Thyroid gland (tissue), 4 donors: ENCODE measurements at regions not wholly inside any gene's neighbourhood (a gene's known extent, or its start where the extent isn't known, plus 50 kb on each side); places are given as distances from the start of the nearest gene placed in this dataset.
"Not testable (repeated sequence)": the region's sequence is repeated elsewhere in the genome, so short reads cannot be mapped to it uniquely, and the experiment has no call there.

Experiments
- DNase-seq, 2 donors: peaks; one replicate each; pipeline ENCODE4 v3.0.0-alpha.2; 2019
- H3K27ac ChIP-seq, 3 donors: fragments of 200-600 bp; sonication (generic); 1 replicate in 2 of 3; 2 replicates in 1 of 3; pipeline ENCODE4 v1.5.1; 2016 to 2019; ENCODE audit warnings: mild to moderate bottlenecking in 1 of 3, moderate library complexity in 1 of 3
- H3K27me3 ChIP-seq: fragments of 200-600 bp; sonication (generic); one replicate; pipeline ENCODE4 v1.5.1; 2019
- H3K36me3 ChIP-seq, 2 donors: fragments of 200-600 bp; sonication (generic); one replicate each; pipeline ENCODE4 v1.5.1; 2016 to 2019
- H3K4me1 ChIP-seq, 2 donors: fragments of 200-600 bp; sonication (generic); one replicate each; pipeline ENCODE4 v1.5.1; 2017 to 2019
- H3K4me3 ChIP-seq, 3 donors: fragments of 200-600 bp; sonication (generic); replicated peaks in 1 of 3; 1 replicate in 2 of 3; 2 replicates in 1 of 3; pipeline ENCODE4 v1.5.1; 2016; ENCODE audit warnings: mild to moderate bottlenecking in 1 of 3
- H3K9me3 ChIP-seq: fragments of 200-600 bp; sonication (generic); one replicate; pipeline ENCODE4 v1.5.1; 2017
- POLR2A ChIP-seq, 2 donors: fragments of 450-650 bp; IDR thresholded peaks; one replicate each; pipeline ENCODE4 v1.6.1; 2017; ENCODE audit warnings: antibody characterized with exemption in 2 of 2, mild to moderate bottlenecking in 2 of 2, moderate library complexity in 1 of 2
- WGBS, 2 donors: methylation state at CpG; one replicate each; pipeline ENCODE4 v1.1.5; 2017; 5-methylcytosine and 5-hydroxymethylcytosine counted together
- intact Hi-C: fragments of 100-400 bp; cut with DNase I; formaldehyde crosslinking; loops from one replicate; pipeline ENCODE4 v1.15.1; 2023
- TF ChIP-seq, protein P1 (sequence below), 6 experiments: fragments of 200-600 bp in 3 of 6; fragments of 450-650 bp in 3 of 6; sonication (generic) in 3 of 6; IDR thresholded peaks; one replicate each; pipeline ENCODE4 v1.5.1; 2016 to 2019; ENCODE audit warnings: antibody characterized with exemption in 6 of 6, mild to moderate bottlenecking in 2 of 6, inconsistent platforms in 1 of 6, moderate library complexity in 1 of 6

DNA sequence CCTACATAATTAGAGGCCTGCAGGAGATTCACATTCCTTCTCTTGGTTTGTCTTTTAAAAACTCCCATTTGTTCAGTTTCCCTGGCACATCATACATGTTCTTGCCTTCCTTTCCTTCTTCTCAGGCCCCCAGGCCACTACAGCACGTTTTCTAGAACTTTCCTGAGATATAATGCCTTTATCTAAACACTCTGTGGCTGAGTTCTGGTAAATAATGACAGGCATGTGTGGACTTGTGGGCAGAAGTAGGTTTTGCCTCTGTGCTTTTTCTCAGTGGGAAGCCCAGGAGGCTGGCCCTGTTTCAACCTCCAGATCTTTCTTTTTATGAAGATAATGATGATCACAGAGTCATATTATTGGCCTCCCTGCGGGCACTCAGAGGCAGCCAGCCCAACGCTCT lies 117.2 kb downstream of the TMX1 start:
- no peak for DNase-seq
- TF ChIP-seq, protein P1, sequence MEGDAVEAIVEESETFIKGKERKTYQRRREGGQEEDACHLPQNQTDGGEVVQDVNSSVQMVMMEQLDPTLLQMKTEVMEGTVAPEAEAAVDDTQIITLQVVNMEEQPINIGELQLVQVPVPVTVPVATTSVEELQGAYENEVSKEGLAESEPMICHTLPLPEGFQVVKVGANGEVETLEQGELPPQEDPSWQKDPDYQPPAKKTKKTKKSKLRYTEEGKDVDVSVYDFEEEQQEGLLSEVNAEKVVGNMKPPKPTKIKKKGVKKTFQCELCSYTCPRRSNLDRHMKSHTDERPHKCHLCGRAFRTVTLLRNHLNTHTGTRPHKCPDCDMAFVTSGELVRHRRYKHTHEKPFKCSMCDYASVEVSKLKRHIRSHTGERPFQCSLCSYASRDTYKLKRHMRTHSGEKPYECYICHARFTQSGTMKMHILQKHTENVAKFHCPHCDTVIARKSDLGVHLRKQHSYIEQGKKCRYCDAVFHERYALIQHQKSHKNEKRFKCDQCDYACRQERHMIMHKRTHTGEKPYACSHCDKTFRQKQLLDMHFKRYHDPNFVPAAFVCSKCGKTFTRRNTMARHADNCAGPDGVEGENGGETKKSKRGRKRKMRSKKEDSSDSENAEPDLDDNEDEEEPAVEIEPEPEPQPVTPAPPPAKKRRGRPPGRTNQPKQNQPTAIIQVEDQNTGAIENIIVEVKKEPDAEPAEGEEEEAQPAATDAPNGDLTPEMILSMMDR (IDR thresholded peaks at IDR 0.05), result no peak
- no peak for TF ChIP-seq POLR2A (IDR thresholded peaks at IDR 0.05)
- no peak overlapping the region for H3K4me3 ChIP-seq
- intact Hi-C loops, result no loop called here
- H3K9me3 ChIP-seq, result no peaks in the 10 kb centered on the region
- H3K36me3 ChIP-seq, result no peaks in the 10 kb centered on the region
- 76 to 83% methylated on average over 3 of the region's 3 CpGs for WGBS, 2 donors
- H3K4me1 ChIP-seq, result no peaks in the 10 kb centered on the region
- no peaks in the 10 kb centered on the region for H3K27me3 ChIP-seq
- no peak overlapping the region for H3K27ac ChIP-seq

DNA sequence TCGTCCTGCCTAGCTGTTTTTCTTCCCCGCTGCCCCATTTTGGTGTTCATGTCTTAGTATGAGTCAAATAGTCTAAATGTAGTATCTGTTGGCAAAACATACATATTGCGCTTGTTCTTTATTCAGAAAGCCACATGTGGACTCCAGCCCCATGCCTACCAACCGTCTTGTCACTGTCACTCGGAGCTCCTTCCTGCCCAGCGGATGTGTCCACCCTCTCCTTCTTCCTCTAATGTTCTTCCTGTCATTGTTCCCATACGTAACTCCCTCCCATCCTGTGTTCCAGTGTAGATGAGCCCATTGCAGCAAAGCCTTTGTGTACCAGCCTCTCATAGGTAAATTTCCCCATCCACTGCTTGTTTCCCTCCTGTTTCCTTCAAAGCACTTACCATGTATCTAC lies 120.5 kb downstream of the TMX1 start:
- WGBS, 2 donors, result 87 to 90% methylated on average over 7 of the region's 7 CpGs
- Histone ChIP-seq H3K27ac (no peak overlapping the region), H3K4me3 (no peak overlapping the region), H3K36me3 (no peaks in the 10 kb centered on the region), H3K4me1 (no peaks in the 10 kb centered on the region), H3K9me3 (no peaks in the 10 kb centered on the region), H3K27me3 (no peaks in the 10 kb centered on the region)
- TF ChIP-seq, protein P1 (IDR thresholded peaks at IDR 0.05), result no peak
- TF ChIP-seq POLR2A (IDR thresholded peaks at IDR 0.05), result no peak
- intact Hi-C loops, result no loop called here
- no peak for DNase-seq

DNA sequence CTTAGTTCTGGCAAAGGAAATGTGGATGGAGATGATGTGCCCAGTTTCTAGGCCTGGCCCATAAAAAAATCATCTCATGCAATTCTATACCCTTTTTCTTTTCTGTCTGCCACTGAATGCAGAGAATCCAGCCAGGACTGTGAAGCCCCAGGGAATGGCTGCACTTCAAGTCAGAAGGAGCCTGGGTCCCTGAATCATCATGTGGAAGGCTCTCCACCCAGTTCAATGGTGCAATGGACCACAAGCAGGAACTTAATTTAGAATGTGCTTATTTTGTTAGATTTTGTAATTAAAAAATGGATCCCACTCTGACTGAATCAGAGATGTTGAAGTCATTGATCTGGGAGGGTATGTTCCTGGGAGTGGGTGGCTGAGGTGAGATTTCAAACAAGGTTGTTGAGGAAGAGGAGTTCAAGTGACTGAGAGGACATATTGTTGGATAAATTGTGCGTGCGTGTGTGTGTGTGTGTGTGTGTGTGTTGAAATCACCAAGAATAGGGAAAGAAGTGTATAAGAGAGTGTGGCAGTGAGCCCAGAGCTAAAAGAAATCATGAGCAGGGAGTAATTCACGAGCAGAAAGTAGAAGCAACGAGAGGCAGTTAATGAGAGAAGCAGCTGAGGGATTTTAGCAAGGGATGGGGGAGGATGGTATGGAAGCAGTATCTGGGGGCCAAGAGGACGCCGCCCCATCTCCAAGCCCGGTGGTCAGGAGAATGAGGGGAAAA lies 125.4 kb downstream of the TMX1 start:
- no peaks in the 10 kb centered on the region for H3K36me3 ChIP-seq
- no peak overlapping the region for H3K4me3 ChIP-seq
- intact Hi-C loops, result no loop called here
- no peaks in the 10 kb centered on the region for H3K27me3 ChIP-seq
- no peak for TF ChIP-seq POLR2A (IDR thresholded peaks at IDR 0.05)
- TF ChIP-seq, protein P1 (IDR thresholded peaks at IDR 0.05), result no peak
- no peak overlapping the region for H3K27ac ChIP-seq
- no peak for DNase-seq
- 54 to 61% methylated on average over 7 of the region's 7 CpGs for WGBS, 2 donors
- H3K9me3 ChIP-seq, result no peaks in the 10 kb centered on the region
- peaks cover 0 to 6% of the 10 kb centered on the region in 2 donors for H3K4me1 ChIP-seq

DNA sequence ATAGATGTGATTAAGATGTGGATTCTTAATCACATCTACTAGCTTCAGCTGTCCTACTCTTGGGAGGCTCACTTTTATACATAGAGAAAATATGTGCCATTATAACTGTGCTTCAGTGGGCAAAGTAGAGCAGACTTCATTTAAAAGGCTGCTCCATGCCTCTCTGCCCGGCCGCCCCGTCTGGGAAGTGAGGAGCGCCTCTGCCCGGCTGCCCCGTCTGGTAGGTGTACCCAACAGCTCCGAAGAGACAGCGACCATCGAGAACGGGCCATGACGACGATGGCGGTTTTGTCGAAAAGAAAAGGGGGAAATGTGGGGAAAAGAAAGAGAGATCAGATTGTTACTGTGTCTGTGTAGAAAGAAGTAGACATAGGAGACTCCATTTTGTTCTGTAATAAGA lies 126.4 kb downstream of the TMX1 start:
- H3K27ac ChIP-seq, result not testable (repeated sequence)

DNA sequence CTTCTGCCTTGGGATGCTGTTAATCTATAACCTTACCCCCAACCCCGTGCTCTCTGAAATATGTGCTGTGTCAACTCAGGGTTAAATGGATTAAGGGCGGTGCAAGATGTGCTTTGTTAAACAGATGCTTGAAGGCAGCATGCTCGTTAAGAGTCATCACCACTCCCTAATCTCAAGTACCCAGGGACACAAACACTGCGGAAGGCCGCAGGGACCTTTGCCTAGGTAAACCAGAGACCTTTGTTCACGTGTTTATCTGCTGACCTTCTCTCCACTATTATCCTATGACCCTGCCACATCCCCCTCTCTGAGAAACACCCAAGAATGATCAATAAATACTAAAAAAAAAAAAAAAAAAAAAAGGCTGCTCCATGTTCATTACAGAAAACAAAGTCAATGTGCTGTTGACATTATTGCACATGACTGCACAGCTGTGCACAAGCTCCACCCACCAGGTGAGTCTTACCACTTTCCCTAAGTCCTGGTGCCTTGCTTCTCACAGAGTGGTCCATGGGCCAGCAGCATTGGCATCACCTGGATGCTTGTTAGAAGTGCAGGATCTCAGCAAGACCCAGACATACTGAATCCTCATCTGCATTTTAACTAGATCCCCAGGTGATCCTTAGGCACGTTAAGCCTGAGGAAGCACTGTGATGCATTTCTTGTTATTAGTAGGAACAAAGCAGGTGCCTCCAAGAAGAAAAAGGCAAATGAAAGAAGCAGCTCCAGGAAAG lies 127.0 kb downstream of the TMX1 start:
- intact Hi-C loops, H3K27ac ChIP-seq: not testable (repeated sequence)

More for the DNA sequence above, 126.4 kb downstream of the TMX1 start:
- H3K4me1 ChIP-seq, H3K27me3 ChIP-seq, DNase-seq, H3K36me3 ChIP-seq, H3K9me3 ChIP-seq, H3K4me3 ChIP-seq, intact Hi-C loops: not testable (repeated sequence)
- WGBS, 2 donors, result 94% methylated on average over 14 of the region's 14 CpGs

DNA sequence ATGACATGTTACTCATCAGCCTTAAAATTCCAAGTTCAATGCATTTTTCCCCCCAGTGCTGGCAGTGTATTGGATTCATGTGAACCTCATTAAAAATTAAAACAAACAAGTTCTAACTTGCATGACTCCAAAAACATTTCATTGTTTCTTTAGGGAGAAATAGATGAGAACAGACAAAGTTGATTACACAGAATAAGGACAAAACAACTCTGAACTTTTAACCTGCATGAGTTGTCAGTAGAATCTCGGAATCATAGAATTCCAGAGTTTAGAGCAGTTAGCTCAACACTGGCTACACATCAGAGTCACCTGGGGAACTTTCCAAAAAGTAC lies 127.5 kb downstream of the TMX1 start:
- H3K4me1 ChIP-seq, result peaks cover 0 to 6% of the 10 kb centered on the region in 2 donors
- intact Hi-C loops, result no loop called here
- H3K36me3 ChIP-seq, result no peaks in the 10 kb centered on the region
- TF ChIP-seq, protein P1 (IDR thresholded peaks at IDR 0.05), result no peak
- TF ChIP-seq POLR2A (IDR thresholded peaks at IDR 0.05), result no peak
- H3K4me3 ChIP-seq, result no peak overlapping the region
- H3K27ac ChIP-seq, result no peak overlapping the region
- WGBS, 2 donors, result 71 to 88% methylated on average over 1 of the region's 1 CpG
- no peaks in the 10 kb centered on the region for H3K27me3 ChIP-seq
- no peak for DNase-seq
- no peaks in the 10 kb centered on the region for H3K9me3 ChIP-seq

More for the DNA sequence above, 127.0 kb downstream of the TMX1 start:
- not testable (repeated sequence) for H3K9me3 ChIP-seq, H3K27me3 ChIP-seq, H3K4me3 ChIP-seq, H3K36me3 ChIP-seq, H3K4me1 ChIP-seq
- peak; percentile 13 to 15 for DNase-seq
- WGBS, 2 donors, result 32 to 37% methylated on average over 7 of the region's 7 CpGs
